Keratinocyte (primary cell): ENCODE measurements at regions not wholly inside any gene's neighbourhood (a gene's known extent, or its start where the extent isn't known, plus 50 kb on each side); places are given as distances from the start of the nearest gene placed in this dataset.

Experiments
- DNase-seq: peaks from one replicate; pipeline ENCODE4 v3.0.0-alpha.2; 2011; ENCODE audit warnings: low read depth, missing footprints, low spot score
- FAIRE-seq: peaks from 2 replicates; lab custom pipeline; 2011; peaks lifted over from hg19 to GRCh38; lab: Jason Lieb, UNC
- H2AFZ ChIP-seq: 2 replicates; pipeline ENCODE4 v1.6.0; 2012; ENCODE audit warnings: low read length, control low read depth, inconsistent platforms; ENCODE audit not compliant: control insufficient read depth
- H3K27ac ChIP-seq: 2 replicates; pipeline ENCODE4 v1.5.1; 2011; ENCODE audit warnings: low read length; ENCODE audit not compliant: control insufficient read depth, insufficient read depth
- H3K27me3 ChIP-seq: 3 replicates; pipeline ENCODE4 v1.6.0; 2011; ENCODE audit warnings: low read length; ENCODE audit not compliant: control insufficient read depth, insufficient read depth; ENCODE audit errors: extremely low read depth
- H3K36me3 ChIP-seq, 2 experiments: 2 replicates in 1 of 2; 3 replicates in 1 of 2; pipeline ENCODE4 v1.5.1; 2011; ENCODE audit warnings: low read length in 2 of 2, mild to moderate bottlenecking in 1 of 2; ENCODE audit not compliant: control insufficient read depth in 2 of 2, insufficient read depth in 2 of 2; ENCODE audit errors: extremely low read depth in 1 of 2
- H3K4me1 ChIP-seq: 3 replicates; pipeline ENCODE4 v1.5.1; 2011; ENCODE audit warnings: low read length; ENCODE audit not compliant: control insufficient read depth, insufficient read depth; ENCODE audit errors: extremely low read depth
- H3K4me2 ChIP-seq: 3 replicates; pipeline ENCODE4 v1.6.0; 2011; ENCODE audit warnings: low read depth, low read length; ENCODE audit not compliant: control insufficient read depth, insufficient read depth; ENCODE audit errors: extremely low read depth
- H3K4me3 ChIP-seq, 3 experiments: fragments of 200-600 bp in 1 of 3; sonication (generic) in 1 of 3; 2 replicates in 2 of 3; 3 replicates in 1 of 3; pipeline ENCODE4 v1.5.1; 2011 to 2016; ENCODE audit warnings: low read length in 3 of 3, mild to moderate bottlenecking in 3 of 3, control low read depth in 2 of 3, inconsistent platforms in 1 of 3, low read depth in 1 of 3, mixed read lengths in 1 of 3, mixed run types in 1 of 3, moderate library complexity in 1 of 3; ENCODE audit not compliant: control insufficient read depth in 2 of 3, insufficient read depth in 2 of 3; ENCODE audit errors: extremely low read depth in 1 of 3
- H3K79me2 ChIP-seq: 2 replicates; pipeline ENCODE4 v1.6.0; 2012; ENCODE audit warnings: low read length; ENCODE audit not compliant: control insufficient read depth, insufficient read depth
- H3K9ac ChIP-seq: 3 replicates; pipeline ENCODE4 v1.6.0; 2011; ENCODE audit warnings: low read length; ENCODE audit not compliant: control insufficient read depth, insufficient read depth; ENCODE audit errors: extremely low read depth
- H3K9me1 ChIP-seq: 3 replicates; pipeline ENCODE4 v1.6.0; 2011; ENCODE audit warnings: low read length; ENCODE audit not compliant: control insufficient read depth, insufficient read depth; ENCODE audit errors: extremely low read depth
- H3K9me3 ChIP-seq: 2 replicates; pipeline ENCODE4 v1.5.1; 2012; ENCODE audit warnings: low read depth, low read length; ENCODE audit not compliant: control insufficient read depth
- H4K20me1 ChIP-seq: 3 replicates; pipeline ENCODE4 v1.6.0; 2011; ENCODE audit warnings: low read length; ENCODE audit not compliant: control insufficient read depth, insufficient read depth; ENCODE audit errors: extremely low read depth
- CTCF ChIP-seq, 3 experiments: IDR thresholded peaks in 1 of 3; conservative IDR thresholded peaks in 1 of 3; optimal IDR thresholded peaks in 1 of 3; 2 replicates in 2 of 3; 3 replicates in 1 of 3; pipeline versions ENCODE3 to v1.5.1; 2011; ENCODE audit warnings: low read length in 3 of 3, mild to moderate bottlenecking in 3 of 3, moderate library complexity in 2 of 3, control low read depth in 1 of 3, inconsistent platforms in 1 of 3; ENCODE audit not compliant: insufficient read depth in 2 of 3; ENCODE audit errors: extremely low read depth in 1 of 3
- EZH2 ChIP-seq: IDR thresholded peaks from one replicate; pipeline ENCODE4 v1.6.1; 2012; ENCODE audit warnings: inconsistent platforms, mild to moderate bottlenecking, low read length, moderate library complexity
- dilution Hi-C: fragments of 300-500 bp; cut with MboI; formaldehyde crosslinking; loops from one replicate; pipeline ENCODE4 v1.7.0; 2020; ENCODE audit warnings: low sequenced_read_pairs; ENCODE audit not compliant: extremely low pct_ligation_motif_present

- no peaks in the 10 kb centered on the region for H3K36me3 ChIP-seq
- H3K4me2 ChIP-seq = no peak overlapping the region
- peaks cover 9% of the 10 kb centered on the region for H3K4me1 ChIP-seq
- H4K20me1 ChIP-seq = no peaks in the 10 kb centered on the region
- dilution Hi-C loops = no loop called here
- no peaks in the 10 kb centered on the region for H3K9me1 ChIP-seq
- no peak overlapping the region for H3K4me3 ChIP-seq
- no peak for DNase-seq
- no peak for TF ChIP-seq EZH2
- TF ChIP-seq CTCF (optimal IDR thresholded peaks at IDR 0.05 in 1 of 3, IDR thresholded peaks at IDR 0.05 in 1 of 3, conservative IDR thresholded peaks at IDR 0.05 in 1 of 3; ENCODE audit: extremely low read depth in 1 of 3, insufficient read depth in 2 of 3, low read length in 3 of 3) = no peak
- FAIRE-seq = no peak
- H3K27me3 ChIP-seq = peaks cover 24% of the 10 kb centered on the region
- H3K9ac ChIP-seq = no peak overlapping the region
- no peak overlapping the region for H2AFZ ChIP-seq
- H3K79me2 ChIP-seq = no peaks in the 10 kb centered on the region
- no peak overlapping the region for H3K27ac ChIP-seq
- peaks cover 1% of the 10 kb centered on the region for H3K9me3 ChIP-seq
Measured at GRCh38 chr16:22664132-22664531, 149.8 kb upstream of the HS3ST2 start.

- no peaks in the 10 kb centered on the region for H3K9me1 ChIP-seq
- no peak overlapping the region for H2AFZ ChIP-seq
- no peak overlapping the region for H3K9ac ChIP-seq
- peaks cover 24% of the 10 kb centered on the region for H3K27me3 ChIP-seq
- H3K4me1 ChIP-seq = peaks cover 9% of the 10 kb centered on the region
- no peak overlapping the region for H3K27ac ChIP-seq
- dilution Hi-C loops = no loop called here
- no peak overlapping the region for H3K4me2 ChIP-seq
- H4K20me1 ChIP-seq = no peaks in the 10 kb centered on the region
- H3K4me3 ChIP-seq = no peak overlapping the region
- H3K79me2 ChIP-seq = no peaks in the 10 kb centered on the region
- TF ChIP-seq CTCF (optimal IDR thresholded peaks at IDR 0.05 in 1 of 3, IDR thresholded peaks at IDR 0.05 in 1 of 3, conservative IDR thresholded peaks at IDR 0.05 in 1 of 3; ENCODE audit: extremely low read depth in 1 of 3, insufficient read depth in 2 of 3, low read length in 3 of 3) (no peak), EZH2 (no peak)
- FAIRE-seq = no peak
- peaks cover 1% of the 10 kb centered on the region for H3K9me3 ChIP-seq
- DNase-seq = no peak
- H3K36me3 ChIP-seq = no peaks in the 10 kb centered on the region
Measured at GRCh38 chr16:22664561-22664997, 149.4 kb upstream of the HS3ST2 start.
